ENCODE measurements at regions not wholly inside any gene's neighbourhood (a gene's known extent, or its start where the extent isn't known, plus 50 kb on each side); places are given as distances from the start of the nearest gene placed in this dataset.

- Histone ChIP-seq H3K23ac (ENCODE audit: insufficient read length, low read depth, low read length) (no peak overlapping the region), H3K4me1 (ENCODE audit: insufficient read depth, low read length) (peaks cover 3% of the 10 kb centered on the region; the same call in 1 of the 2 replicates), H2BK5ac (ENCODE audit: insufficient read length, low read length) (no peak overlapping the region), H4K8ac (replicated peaks; ENCODE audit: insufficient read length, low read depth, low read length) (no peak overlapping the region), H3K4ac (ENCODE audit: low read depth, low read length) (no peak overlapping the region), H2AFZ (ENCODE audit: low read length) (no peak overlapping the region), H3K23me2 (ENCODE audit: insufficient read length, low read depth, low read length, poor library complexity, severe bottlenecking) (no peaks in the 10 kb centered on the region), H2BK15ac (ENCODE audit: low read depth, low read length) (no peak overlapping the region), H3K27me3 (ENCODE audit: insufficient read depth, low read length) (no peaks in the 10 kb centered on the region), H2BK120ac (ENCODE audit: low read depth, low read length, poor library complexity, severe bottlenecking) (no peak overlapping the region), H3T11ph (ENCODE audit: low read length) (no peak overlapping the region), H4K20me1 (ENCODE audit: control insufficient read depth, insufficient read depth, insufficient read length) (no peaks in the 10 kb centered on the region), H3K4me2 (ENCODE audit: insufficient read depth, insufficient read length, low read length) (no peak overlapping the region), H3K9me3 (ENCODE audit: control insufficient read depth, low read depth, low read length) (no peaks in the 10 kb centered on the region), H2BK12ac (ENCODE audit: insufficient read length, low read depth, low read length) (no peak overlapping the region), H3K56ac (ENCODE audit: insufficient read length, low read depth, low read length) (no peak overlapping the region), H3K79me2 (ENCODE audit: insufficient read depth, low read length) (no peaks in the 10 kb centered on the region), H4K5ac (ENCODE audit: insufficient read length, low read depth, low read length) (no peak overlapping the region), H2BK20ac (ENCODE audit: low read depth, low read length, poor library complexity, severe bottlenecking) (no peak overlapping the region), H3K18ac (ENCODE audit: insufficient read length, low read depth, low read length) (no peak overlapping the region), H3K27ac (ENCODE audit: insufficient read length, low read depth, low read length) (no peak overlapping the region), H3K9ac (ENCODE audit: extremely low read depth, insufficient read length, low read length) (no peak overlapping the region), H3K14ac (ENCODE audit: insufficient read depth, low read length) (no peak overlapping the region; the same call in 1 of the 2 replicates), H3K79me1 (ENCODE audit: insufficient read depth, low read depth, low read length, poor library complexity, severe bottlenecking) (no peaks in the 10 kb centered on the region), H4K91ac (ENCODE audit: insufficient read length, low read depth, low read length) (no peak overlapping the region), H2AK5ac (ENCODE audit: insufficient read length, low read length) (no peak overlapping the region)
- no peaks in the 10 kb centered on the region; a peak in 2 of 7 replicates for H3K36me3 Mint-ChIP-seq (ENCODE audit: insufficient read depth in 1 of 3, low read depth in 3 of 3)
- no peaks in the 10 kb centered on the region for H3K9me3 Mint-ChIP-seq
- WGBS (ENCODE audit: extremely low coverage, insufficient read length, low lambda C conversion rate) = no CpG with 5 or more reads among the region's 32 CpGs
- no peak overlapping the region for H3K4me3 Mint-ChIP-seq
- no peak overlapping the region for H3K27ac Mint-ChIP-seq
- peaks cover 3 to 4% of the 10 kb centered on the region in 2 experiments; a peak in 3 of 4 replicates for H3K4me1 Mint-ChIP-seq
- TF ChIP-seq CTCF (conservative IDR thresholded peaks at IDR 0.05) = no peak
- peaks cover 13% of the 10 kb centered on the region for H3K27me3 Mint-ChIP-seq (ENCODE audit: low read depth)
- DNase-seq = no peak
Observed at GRCh38 chr11:69883292-69884255, 64.4 kb upstream of the FGF3 start.
